Motor neuron (in vitro differentiated cells): ENCODE measurements at regions not wholly inside any gene's neighbourhood (a gene's known extent, or its start where the extent isn't known, plus 50 kb on each side); places are given as distances from the start of the nearest gene placed in this dataset.

Experiments used
- ATAC-seq, 8 experiments: fragments of 200-7000 bp; cut with Tn5 transposase; replicated peaks in 6 of 8; 2 replicates each; pipeline ENCODE4 v1.8.0; 2021; ENCODE audit warnings: mild to moderate bottlenecking in 8 of 8, moderate library complexity in 8 of 8
- H3K27ac ChIP-seq, 2 donors: fragments of 250-450 bp; sonication (Bioruptor Pico); 2 replicates each; pipeline ENCODE4 v1.9.0; 2021; ENCODE audit warnings: antibody characterized with exemption in 2 of 2, mild to moderate bottlenecking in 2 of 2, moderate library complexity in 1 of 2
- H3K4me1 ChIP-seq, 2 donors: fragments of 250-450 bp; sonication (Bioruptor Pico); replicated peaks in 1 of 2; 2 replicates each; pipeline ENCODE4 v1.6.1; 2021; ENCODE audit warnings: antibody characterized with exemption in 2 of 2, mild to moderate bottlenecking in 2 of 2, moderate library complexity in 1 of 2
- H3K4me3 ChIP-seq, 5 donors: fragments of 250-450 bp; sonication (Bioruptor Pico); 2 replicates each; pipeline ENCODE4 v1.9.0; 2021; ENCODE audit warnings: antibody characterized with exemption in 5 of 5, mild to moderate bottlenecking in 5 of 5, moderate library complexity in 4 of 5
- WGBS, 10 experiments: fragments of 450-650 bp; shearing (Covaris generic); methylation state at CpG; one replicate each; pipeline ENCODE4 v1.0.0; 2022; 5-methylcytosine and 5-hydroxymethylcytosine counted together
- in situ Hi-C, 9 experiments: fragments of 400-800 bp; cut with MboI; loops; one replicate each; pipeline ENCODE4 v1.15.0; 2021; ENCODE audit warnings: low sequenced_read_pairs in 9 of 9, low pct_unique_long_range_greater_than_20kb in 2 of 9; ENCODE audit not compliant: unreplicated experiment in 9 of 9

GRCh38 chr4:108536577-108536976 is 83.8 kb upstream of the RPL34 start:
- in situ Hi-C loops = no loop called here
- Histone ChIP-seq H3K4me1 (no peaks in the 10 kb centered on the region), H3K4me3 (no peak overlapping the region), H3K27ac (no peak overlapping the region)
- ATAC-seq = no peak
- 74 to 100% (median 90%) methylated on average over 1 to 2 of the region's 2 CpGs; no CpG with 5 or more reads in 3 of the 10 experiments for WGBS, 10 experiments

GRCh38 chr4:108535757-108536156 is 84.6 kb upstream of the RPL34 start:
- WGBS, 10 experiments = 0 to 100% (median 89%) methylated on average over 1 to 3 of the region's 3 CpGs; no CpG with 5 or more reads in 3 of the 10 experiments
- H3K4me1 ChIP-seq = no peaks in the 10 kb centered on the region
- H3K4me3 ChIP-seq = no peak overlapping the region
- in situ Hi-C loops = no loop called here
- H3K27ac ChIP-seq = no peak overlapping the region
- ATAC-seq = no peak

GRCh38 chr4:108533876-108534275 is 86.5 kb upstream of the RPL34 start:
- in situ Hi-C loops = no loop called here
- H3K27ac ChIP-seq = no peak overlapping the region
- no peak overlapping the region for H3K4me3 ChIP-seq
- ATAC-seq = no peak
- 0 to 100% (median 50%) methylated on average over 1 to 2 of the region's 2 CpGs; no CpG with 5 or more reads in 1 of the 10 experiments for WGBS, 10 experiments
- H3K4me1 ChIP-seq = no peaks in the 10 kb centered on the region

- no peak for ATAC-seq
- Histone ChIP-seq H3K4me3 (no peak overlapping the region), H3K4me1 (no peaks in the 10 kb centered on the region), H3K27ac (no peak overlapping the region)
- in situ Hi-C loops = no loop called here
- WGBS, 10 experiments = 13 to 92% (median 75%) methylated on average over 2 to 4 of the region's 4 CpGs; no CpG with 5 or more reads in 1 of the 10 experiments
Measured at GRCh38 chr4:108533245-108533844, 87.0 kb upstream of the RPL34 start.

- WGBS, 10 experiments = 0 to 100% (median 82%) methylated on average over 1 to 2 of the region's 2 CpGs; no CpG with 5 or more reads in 1 of the 10 experiments
- ATAC-seq = peak in 3 of 8 experiments; percentile 41 to 61 (median 56)
- Histone ChIP-seq H3K4me1 (no peaks in the 10 kb centered on the region), H3K27ac (no peak overlapping the region), H3K4me3 (no peak overlapping the region)
- in situ Hi-C loops = no loop called here
Measured at GRCh38 chr4:108532738-108533137, 87.6 kb upstream of the RPL34 start.

- in situ Hi-C loops = no loop called here
- H3K27ac ChIP-seq = no peak overlapping the region
- 27 to 100% (median 79%) methylated on average over 1 to 5 of the region's 5 CpGs; no CpG with 5 or more reads in 4 of the 10 experiments for WGBS, 10 experiments
Measured at GRCh38 chr4:108532187-108532586, 88.2 kb upstream of the RPL34 start.

GRCh38 chr4:108531461-108531860 is 88.9 kb upstream of the RPL34 start:
- no peak overlapping the region for H3K4me3 ChIP-seq
- no peak for ATAC-seq
- no peak overlapping the region for H3K27ac ChIP-seq
- in situ Hi-C loops = no loop called here
- H3K4me1 ChIP-seq = no peaks in the 10 kb centered on the region
- 63 to 100% (median 90%) methylated on average over 1 to 2 of the region's 2 CpGs; no CpG with 5 or more reads in 1 of the 10 experiments for WGBS, 10 experiments

More at GRCh38 chr4:108532187-108532586, 88.2 kb upstream of the RPL34 start:
- Histone ChIP-seq H3K4me3 (no peak overlapping the region), H3K4me1 (no peaks in the 10 kb centered on the region)
- ATAC-seq = no peak

GRCh38 chr4:108529984-108530905 is 90.1 kb upstream of the RPL34 start:
- in situ Hi-C loops = no loop called here
- peak in 3 of 8 experiments; percentile 87 to 89 (median 89) for ATAC-seq
- 0 to 98% (median 70%) methylated on average over 2 to 8 of the region's 8 CpGs for WGBS, 10 experiments
- Histone ChIP-seq H3K27ac (no peak overlapping the region), H3K4me3 (no peak overlapping the region), H3K4me1 (no peaks in the 10 kb centered on the region)

- WGBS, 10 experiments = 33 to 75% (median 66%) methylated on average over 1 of the region's 1 CpG; no CpG with 5 or more reads in 6 of the 10 experiments
- ATAC-seq = no peak
- in situ Hi-C loops = no loop called here
- no peaks in the 10 kb centered on the region for H3K4me1 ChIP-seq
- no peak overlapping the region for H3K27ac ChIP-seq
- H3K4me3 ChIP-seq = no peak overlapping the region
Measured at GRCh38 chr4:108529102-108529501, 91.3 kb upstream of the RPL34 start.

GRCh38 chr4:108527723-108528122 is 92.7 kb upstream of the RPL34 start:
- no peak for ATAC-seq
- H3K4me1 ChIP-seq = no peaks in the 10 kb centered on the region
- H3K4me3 ChIP-seq = no peak overlapping the region
- 50 to 100% (median 79%) methylated on average over 1 to 2 of the region's 2 CpGs; no CpG with 5 or more reads in 5 of the 10 experiments for WGBS, 10 experiments
- H3K27ac ChIP-seq = no peak overlapping the region
- in situ Hi-C loops = no loop called here

- Histone ChIP-seq H3K27ac (no peak overlapping the region), H3K4me1 (no peaks in the 10 kb centered on the region), H3K4me3 (no peak overlapping the region)
- in situ Hi-C loops = no loop called here
- peak in 3 of 8 experiments; percentile 18 to 59 (median 56) for ATAC-seq
- WGBS, 10 experiments = 50 to 100% (median 89%) methylated on average over 1 of the region's 1 CpG; no CpG with 5 or more reads in 5 of the 10 experiments
Measured at GRCh38 chr4:108520807-108521206, 99.6 kb upstream of the RPL34 start.

- ATAC-seq = peak in 3 of 8 experiments; percentile 86 to 93 (median 86)
- in situ Hi-C loops = no loop called here
- Histone ChIP-seq H3K4me1 (no peaks in the 10 kb centered on the region), H3K4me3 (no peak overlapping the region), H3K27ac (no peak overlapping the region)
- 0 to 100% (median 77%) methylated on average over 1 to 4 of the region's 4 CpGs; no CpG with 5 or more reads in 2 of the 10 experiments for WGBS, 10 experiments
Measured at GRCh38 chr4:108519911-108520601, 100.3 kb upstream of the RPL34 start.
